ENCODE measurements at regions not wholly inside any gene's neighbourhood (a gene's known extent, or its start where the extent isn't known, plus 50 kb on each side); places are given as distances from the start of the nearest gene placed in this dataset.

DNA sequence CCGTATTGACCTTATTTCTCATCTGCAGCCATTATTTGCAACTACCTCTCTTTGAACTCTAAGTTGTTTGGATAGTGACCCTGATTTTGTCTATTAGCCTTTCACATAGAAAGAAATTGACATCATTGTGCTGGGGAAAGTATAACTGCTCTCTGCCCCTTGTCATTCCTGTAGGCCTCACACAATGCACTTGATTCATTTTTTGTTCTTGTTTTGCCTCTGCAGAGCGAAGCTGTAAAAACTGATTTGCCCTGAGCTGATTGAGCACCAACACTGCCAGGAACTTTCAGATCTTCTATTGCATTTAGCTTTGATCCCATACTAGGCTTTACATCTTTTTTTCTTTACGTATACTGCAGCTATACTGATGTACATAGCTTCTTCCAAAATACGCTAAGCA is 167.2 kb upstream of the PTBP2 start:
- no peak for TF ChIP-seq POLR2A (IDR thresholded peaks at IDR 0.05)
- TF ChIP-seq POLR2AphosphoS5 (IDR thresholded peaks at IDR 0.05): no peak
- TF ChIP-seq, protein P1, sequence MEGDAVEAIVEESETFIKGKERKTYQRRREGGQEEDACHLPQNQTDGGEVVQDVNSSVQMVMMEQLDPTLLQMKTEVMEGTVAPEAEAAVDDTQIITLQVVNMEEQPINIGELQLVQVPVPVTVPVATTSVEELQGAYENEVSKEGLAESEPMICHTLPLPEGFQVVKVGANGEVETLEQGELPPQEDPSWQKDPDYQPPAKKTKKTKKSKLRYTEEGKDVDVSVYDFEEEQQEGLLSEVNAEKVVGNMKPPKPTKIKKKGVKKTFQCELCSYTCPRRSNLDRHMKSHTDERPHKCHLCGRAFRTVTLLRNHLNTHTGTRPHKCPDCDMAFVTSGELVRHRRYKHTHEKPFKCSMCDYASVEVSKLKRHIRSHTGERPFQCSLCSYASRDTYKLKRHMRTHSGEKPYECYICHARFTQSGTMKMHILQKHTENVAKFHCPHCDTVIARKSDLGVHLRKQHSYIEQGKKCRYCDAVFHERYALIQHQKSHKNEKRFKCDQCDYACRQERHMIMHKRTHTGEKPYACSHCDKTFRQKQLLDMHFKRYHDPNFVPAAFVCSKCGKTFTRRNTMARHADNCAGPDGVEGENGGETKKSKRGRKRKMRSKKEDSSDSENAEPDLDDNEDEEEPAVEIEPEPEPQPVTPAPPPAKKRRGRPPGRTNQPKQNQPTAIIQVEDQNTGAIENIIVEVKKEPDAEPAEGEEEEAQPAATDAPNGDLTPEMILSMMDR (IDR thresholded peaks at IDR 0.05): no peak
